ENCODE measurements at regions not wholly inside any gene's neighbourhood (a gene's known extent, or its start where the extent isn't known, plus 50 kb on each side); places are given as distances from the start of the nearest gene placed in this dataset.

- TF ChIP-seq CTCF (IDR thresholded peaks at IDR 0.05) (no peak), POLR2A (IDR thresholded peaks at IDR 0.05) (no peak)
Measured at GRCh38 chr13:99126821-99127220, 73.8 kb upstream of the UBAC2 start.
